ENCODE measurements at regions not wholly inside any gene's neighbourhood (a gene's known extent, or its start where the extent isn't known, plus 50 kb on each side); places are given as distances from the start of the nearest gene placed in this dataset.

- TF ChIP-seq CTCF (conservative IDR thresholded peaks at IDR 0.05; ENCODE audit: control insufficient read depth, insufficient read depth, low read depth, low read length), result no peak
- DNase-seq (ENCODE audit: low read depth), result peak; percentile 45
- H3K4me3 ChIP-seq (ENCODE audit: control insufficient read depth, low read depth, low read length), result no peak overlapping the region
Measured at GRCh38 chr3:160154033-160154432, 71.2 kb upstream of the C3orf80 start.

- H3K4me3 ChIP-seq (ENCODE audit: control insufficient read depth, low read depth, low read length), result no peak overlapping the region
- DNase-seq (ENCODE audit: low read depth), result no peak
- TF ChIP-seq CTCF (conservative IDR thresholded peaks at IDR 0.05; ENCODE audit: control insufficient read depth, insufficient read depth, low read depth, low read length), result no peak
Measured at GRCh38 chr3:160154596-160154995, 70.6 kb upstream of the C3orf80 start.

GRCh38 chr3:160157321-160157720 lies 67.9 kb upstream of the C3orf80 start:
- H3K4me3 ChIP-seq (ENCODE audit: control insufficient read depth, low read depth, low read length), result no peak overlapping the region
- TF ChIP-seq CTCF (conservative IDR thresholded peaks at IDR 0.05; ENCODE audit: control insufficient read depth, insufficient read depth, low read depth, low read length), result no peak
- DNase-seq (ENCODE audit: low read depth), result peak; percentile 26

GRCh38 chr3:160159341-160159740 lies 65.9 kb upstream of the C3orf80 start:
- no peak overlapping the region for H3K4me3 ChIP-seq (ENCODE audit: control insufficient read depth, low read depth, low read length)
- no peak for DNase-seq (ENCODE audit: low read depth)
- no peak for TF ChIP-seq CTCF (conservative IDR thresholded peaks at IDR 0.05; ENCODE audit: control insufficient read depth, insufficient read depth, low read depth, low read length)

- no peak overlapping the region for H3K4me3 ChIP-seq (ENCODE audit: control insufficient read depth, low read depth, low read length)
- no peak for DNase-seq (ENCODE audit: low read depth)
- no peak for TF ChIP-seq CTCF (conservative IDR thresholded peaks at IDR 0.05; ENCODE audit: control insufficient read depth, insufficient read depth, low read depth, low read length)
Measured at GRCh38 chr3:160159806-160160205, 65.4 kb upstream of the C3orf80 start.

GRCh38 chr3:160161921-160162320 lies 63.3 kb upstream of the C3orf80 start:
- no peak for DNase-seq (ENCODE audit: low read depth)
- no peak for TF ChIP-seq CTCF (conservative IDR thresholded peaks at IDR 0.05; ENCODE audit: control insufficient read depth, insufficient read depth, low read depth, low read length)
- no peak overlapping the region for H3K4me3 ChIP-seq (ENCODE audit: control insufficient read depth, low read depth, low read length)

- H3K4me3 ChIP-seq (ENCODE audit: control insufficient read depth, low read depth, low read length), result no peak overlapping the region
- no peak for DNase-seq (ENCODE audit: low read depth)
- TF ChIP-seq CTCF (conservative IDR thresholded peaks at IDR 0.05; ENCODE audit: control insufficient read depth, insufficient read depth, low read depth, low read length), result no peak
Measured at GRCh38 chr3:160162440-160162839, 62.8 kb upstream of the C3orf80 start.

Measured in fibroblast of mammary gland (primary cell).